ENCODE measurements at regions not wholly inside any gene's neighbourhood (a gene's known extent, or its start where the extent isn't known, plus 50 kb on each side); places are given as distances from the start of the nearest gene placed in this dataset.
A peak's percentile ranks its signal among the peaks of the same experiment; 100 is the strongest.

GRCh38 chr11:119972281-119972680 is 165.6 kb downstream of the TRIM29 start:
- no peak for ATAC-seq (ENCODE audit: poor library complexity)
- intact Hi-C loops (cut with DNase I) = no loop called here
- DNase-seq = no peak

- ATAC-seq (ENCODE audit: poor library complexity) (no peak), DNase-seq (no peak)
- intact Hi-C loops (cut with DNase I) = no loop called here
These were observed 167.2 kb downstream of the TRIM29 start for GRCh38 chr11:119970555-119971304.

GRCh38 chr11:119964136-119965025 is 173.5 kb downstream of the TRIM29 start:
- DNase-seq = no peak
- no peak for ATAC-seq (ENCODE audit: poor library complexity)
- intact Hi-C loops (cut with DNase I) = no loop called here

- DNase-seq (no peak), ATAC-seq (ENCODE audit: poor library complexity) (no peak)
These were observed 180.0 kb downstream of the TRIM29 start for GRCh38 chr11:119957951-119958350.

GRCh38 chr11:119952441-119952840 is 185.5 kb downstream of the TRIM29 start:
- no peak for ATAC-seq (ENCODE audit: poor library complexity)
- DNase-seq = no peak
- intact Hi-C loops (cut with DNase I) = no loop called here

More at GRCh38 chr11:119957951-119958350, 180.0 kb downstream of the TRIM29 start:
- intact Hi-C loops (cut with DNase I) = no loop called here

GRCh38 chr11:119943298-119943655 is 194.6 kb downstream of the TRIM29 start:
- ATAC-seq (ENCODE audit: poor library complexity) (no peak), DNase-seq (no peak)
- intact Hi-C loops (cut with DNase I) = no loop called here

- intact Hi-C loops (cut with DNase I) = no loop called here
- ATAC-seq (ENCODE audit: poor library complexity) (no peak), DNase-seq (no peak)
These were observed 195.2 kb downstream of the TRIM29 start for GRCh38 chr11:119942583-119943297.

- DNase-seq = no peak
- no peak for ATAC-seq (ENCODE audit: poor library complexity)
- intact Hi-C loops (cut with DNase I) = no loop called here
These were observed 196.1 kb downstream of the TRIM29 start for GRCh38 chr11:119941636-119942411.

GRCh38 chr11:119941171-119941570 is 196.7 kb downstream of the TRIM29 start:
- ATAC-seq (ENCODE audit: poor library complexity) (peak; percentile 46), DNase-seq (no peak)
- intact Hi-C loops (cut with DNase I) = no loop called here

- peak; percentile 83 for ATAC-seq (ENCODE audit: poor library complexity)
- intact Hi-C loops (cut with DNase I) = no loop called here
- no peak for DNase-seq
These were observed 197.4 kb downstream of the TRIM29 start for GRCh38 chr11:119940401-119940976.

- DNase-seq = no peak
- intact Hi-C loops (cut with DNase I) = no loop called here
- no peak for ATAC-seq (ENCODE audit: poor library complexity)
These were observed 200.5 kb downstream of the TRIM29 start for GRCh38 chr11:119937412-119937811.

- intact Hi-C loops (cut with DNase I) = no loop called here
- ATAC-seq (ENCODE audit: poor library complexity) (no peak), DNase-seq (no peak)
These were observed 201.5 kb downstream of the TRIM29 start for GRCh38 chr11:119936426-119936825.

GRCh38 chr11:119935349-119935925 is 202.5 kb downstream of the TRIM29 start:
- intact Hi-C loops (cut with DNase I) = no loop called here
- no peak for ATAC-seq (ENCODE audit: poor library complexity)
- DNase-seq = no peak

- intact Hi-C loops (cut with DNase I) = no loop called here
- ATAC-seq (ENCODE audit: poor library complexity) = no peak
- no peak for DNase-seq
These were observed 203.0 kb downstream of the TRIM29 start for GRCh38 chr11:119934866-119935265.

GRCh38 chr11:119934267-119934666 is 203.6 kb downstream of the TRIM29 start:
- ATAC-seq (ENCODE audit: poor library complexity) (no peak), DNase-seq (no peak)
- intact Hi-C loops (cut with DNase I) = no loop called here

GRCh38 chr11:119933584-119933983 is 204.3 kb downstream of the TRIM29 start:
- intact Hi-C loops (cut with DNase I) = no loop called here

GRCh38 chr11:119932828-119933562 is 204.0 kb upstream of the NECTIN1 start:
- ATAC-seq (ENCODE audit: poor library complexity) (no peak), DNase-seq (no peak)
- intact Hi-C loops (cut with DNase I) = no loop called here

More at GRCh38 chr11:119933584-119933983, 204.3 kb downstream of the TRIM29 start:
- no peak for DNase-seq
- ATAC-seq (ENCODE audit: poor library complexity) = no peak
